ENCODE measurements at regions not wholly inside any gene's neighbourhood (a gene's known extent, or its start where the extent isn't known, plus 50 kb on each side); places are given as distances from the start of the nearest gene placed in this dataset.
"Not testable (repeated sequence)": the region's sequence is repeated elsewhere in the genome, so short reads cannot be mapped to it uniquely, and the experiment has no call there.

GRCh38 chr15:81813215-81813614, 232.6 kb downstream of the MEX3B start:
- DNase-seq: no peak

- no peak for DNase-seq
Measured at GRCh38 chr15:81812456-81812855, 233.4 kb downstream of the MEX3B start.

- no peak for DNase-seq
Measured at GRCh38 chr15:81811736-81812135, 234.1 kb downstream of the MEX3B start.

GRCh38 chr15:81809543-81809942, 236.3 kb downstream of the MEX3B start:
- DNase-seq: no peak

GRCh38 chr15:81807806-81808205, 238.0 kb downstream of the MEX3B start:
- DNase-seq: no peak

- no peak for DNase-seq
Measured at GRCh38 chr15:81807186-81807585, 238.6 kb downstream of the MEX3B start.

GRCh38 chr15:81795899-81796298, 249.9 kb downstream of the MEX3B start:
- no peak for DNase-seq

GRCh38 chr15:81792646-81793045, 253.2 kb downstream of the MEX3B start:
- DNase-seq: no peak

- DNase-seq: not testable (repeated sequence)
Measured at GRCh38 chr15:81791322-81791721, 254.5 kb downstream of the MEX3B start.

- DNase-seq: no peak
Measured at GRCh38 chr15:81789403-81789802, 256.4 kb downstream of the MEX3B start.

- DNase-seq: no peak
Measured at GRCh38 chr15:81786776-81787175, 259.0 kb downstream of the MEX3B start.

GRCh38 chr15:81785679-81786078, 260.1 kb downstream of the MEX3B start:
- no peak for DNase-seq

- no peak for DNase-seq
Measured at GRCh38 chr15:81785181-81785580, 260.6 kb downstream of the MEX3B start.

GRCh38 chr15:81784751-81785150, 261.1 kb downstream of the MEX3B start:
- DNase-seq: no peak

GRCh38 chr15:81783586-81783985, 262.2 kb downstream of the MEX3B start:
- DNase-seq: no peak

- DNase-seq: no peak
Measured at GRCh38 chr15:81783076-81783475, 262.7 kb downstream of the MEX3B start.

GRCh38 chr15:81781395-81781794, 264.4 kb downstream of the MEX3B start:
- DNase-seq: no peak

- DNase-seq: no peak
Measured at GRCh38 chr15:81780966-81781365, 264.9 kb downstream of the MEX3B start.

- no peak for DNase-seq
Measured at GRCh38 chr15:81779181-81779580, 266.6 kb downstream of the MEX3B start.

GRCh38 chr15:81777546-81777945, 268.3 kb downstream of the MEX3B start:
- no peak for DNase-seq

- no peak for DNase-seq
Measured at GRCh38 chr15:81776976-81777375, 268.8 kb downstream of the MEX3B start.

GRCh38 chr15:81775779-81776178, 270.0 kb downstream of the MEX3B start:
- DNase-seq: not testable (repeated sequence)

GRCh38 chr15:81774309-81774708, 271.5 kb downstream of the MEX3B start:
- DNase-seq: no peak

GRCh38 chr15:81768773-81769172, 277.0 kb downstream of the MEX3B start:
- DNase-seq: no peak

- no peak for DNase-seq
Measured at GRCh38 chr15:81766829-81767475, 278.9 kb downstream of the MEX3B start.

Measured in inflammatory macrophage treated with lipopolysaccharide for 1 hour (primary cell).